Suppressor macrophage treated with lipopolysaccharide for 1 hour (primary cell): ENCODE measurements at regions not wholly inside any gene's neighbourhood (a gene's known extent, or its start where the extent isn't known, plus 50 kb on each side); places are given as distances from the start of the nearest gene placed in this dataset.
"Not testable (repeated sequence)": the region's sequence is repeated elsewhere in the genome, so short reads cannot be mapped to it uniquely, and the experiment has no call there.

Experiments used
- DNase-seq, 3 donors: peaks; one replicate each; pipeline ENCODE4 v3.0.0-alpha.2; 2020 to 2022

GRCh38 chr7:119482209-119482608 is 790.8 kb upstream of the KCND2 start:
- DNase-seq: peak in 2 of 3 donors; percentile 3

GRCh38 chr7:119482671-119483070 is 790.3 kb upstream of the KCND2 start:
- DNase-seq: peak in 2 of 3 donors; percentile 8 to 16

GRCh38 chr7:119483364-119483763 is 789.6 kb upstream of the KCND2 start:
- no peak for DNase-seq

- DNase-seq: no peak
Observed at GRCh38 chr7:119514326-119514725, 758.6 kb upstream of the KCND2 start.

- DNase-seq: no peak
Observed at GRCh38 chr7:119515214-119515613, 757.8 kb upstream of the KCND2 start.

GRCh38 chr7:119515962-119516361 is 757.0 kb upstream of the KCND2 start:
- no peak for DNase-seq

GRCh38 chr7:119522263-119522662 is 750.7 kb upstream of the KCND2 start:
- no peak for DNase-seq

- no peak for DNase-seq
Observed at GRCh38 chr7:119522698-119523097, 750.3 kb upstream of the KCND2 start.

GRCh38 chr7:119545118-119545517 is 727.9 kb upstream of the KCND2 start:
- DNase-seq: no peak

- no peak for DNase-seq
Observed at GRCh38 chr7:119555788-119556187, 717.2 kb upstream of the KCND2 start.

GRCh38 chr7:119556436-119556835 is 716.5 kb upstream of the KCND2 start:
- no peak for DNase-seq

GRCh38 chr7:119561751-119562150 is 711.2 kb upstream of the KCND2 start:
- DNase-seq: no peak

GRCh38 chr7:119562839-119563238 is 710.1 kb upstream of the KCND2 start:
- no peak for DNase-seq

GRCh38 chr7:119571666-119572065 is 701.3 kb upstream of the KCND2 start:
- no peak for DNase-seq

- DNase-seq: no peak
Observed at GRCh38 chr7:119572132-119572531, 700.8 kb upstream of the KCND2 start.

- no peak for DNase-seq
Observed at GRCh38 chr7:119572541-119572940, 700.4 kb upstream of the KCND2 start.

GRCh38 chr7:119578116-119578515 is 694.9 kb upstream of the KCND2 start:
- no peak for DNase-seq

GRCh38 chr7:119594956-119595355 is 678.0 kb upstream of the KCND2 start:
- no peak for DNase-seq

- no peak for DNase-seq
Observed at GRCh38 chr7:119596651-119597050, 676.3 kb upstream of the KCND2 start.

- DNase-seq: no peak
Observed at GRCh38 chr7:119606297-119606696, 666.7 kb upstream of the KCND2 start.

GRCh38 chr7:119620769-119621168 is 652.2 kb upstream of the KCND2 start:
- DNase-seq: no peak

GRCh38 chr7:119623427-119623826 is 649.5 kb upstream of the KCND2 start:
- DNase-seq: no peak

GRCh38 chr7:119630406-119630969 is 642.5 kb upstream of the KCND2 start:
- no peak for DNase-seq

GRCh38 chr7:119633812-119634211 is 639.2 kb upstream of the KCND2 start:
- not testable (repeated sequence) for DNase-seq

- no peak for DNase-seq
Observed at GRCh38 chr7:119640326-119640725, 632.6 kb upstream of the KCND2 start.

- DNase-seq: no peak
Observed at GRCh38 chr7:119640861-119641260, 632.1 kb upstream of the KCND2 start.
